ENCODE measurements at regions not wholly inside any gene's neighbourhood (a gene's known extent, or its start where the extent isn't known, plus 50 kb on each side); places are given as distances from the start of the nearest gene placed in this dataset.

DNA sequence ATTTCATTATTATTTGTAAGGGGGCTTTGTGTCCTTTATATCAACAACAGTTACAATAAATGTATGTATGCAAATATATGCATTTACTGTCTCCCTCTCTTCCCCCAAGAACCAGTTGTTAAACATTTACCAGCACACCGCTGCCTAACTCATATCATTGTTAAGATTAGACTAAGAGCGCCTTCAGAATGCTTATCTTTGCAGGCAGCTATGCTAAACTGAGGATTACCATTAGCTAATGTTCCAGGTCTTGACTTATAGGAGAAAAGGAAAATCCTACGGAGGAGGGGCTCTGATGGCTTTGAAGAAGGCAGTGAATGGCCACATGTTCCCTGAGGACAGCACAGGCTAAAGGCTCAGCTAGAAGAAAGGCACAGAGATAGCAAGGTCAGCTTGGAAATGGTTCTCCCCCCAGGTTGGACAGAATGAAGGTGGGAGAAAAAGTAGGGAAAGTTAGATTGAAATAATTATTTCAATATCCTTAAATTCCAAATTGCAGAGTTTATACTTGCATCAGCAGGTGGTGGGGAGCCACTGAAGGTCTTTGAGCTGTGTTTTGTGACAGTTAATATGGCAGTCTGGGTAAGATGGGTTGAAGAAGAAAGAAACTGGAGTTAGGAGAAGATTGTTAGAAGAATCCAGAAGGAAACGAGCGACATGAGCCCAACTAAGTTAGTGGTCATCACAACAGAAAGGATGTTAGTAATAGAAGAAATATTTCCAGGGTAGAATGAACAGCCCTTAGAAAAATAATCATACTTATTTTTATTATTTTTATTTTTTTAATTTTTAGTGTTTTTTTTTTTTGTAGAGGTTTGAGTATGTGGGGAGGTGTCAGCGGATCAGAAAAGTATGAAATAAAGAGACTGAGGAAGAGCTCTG, 87.0 kb upstream of the MAF start:
- DNase-seq = no peak

DNA sequence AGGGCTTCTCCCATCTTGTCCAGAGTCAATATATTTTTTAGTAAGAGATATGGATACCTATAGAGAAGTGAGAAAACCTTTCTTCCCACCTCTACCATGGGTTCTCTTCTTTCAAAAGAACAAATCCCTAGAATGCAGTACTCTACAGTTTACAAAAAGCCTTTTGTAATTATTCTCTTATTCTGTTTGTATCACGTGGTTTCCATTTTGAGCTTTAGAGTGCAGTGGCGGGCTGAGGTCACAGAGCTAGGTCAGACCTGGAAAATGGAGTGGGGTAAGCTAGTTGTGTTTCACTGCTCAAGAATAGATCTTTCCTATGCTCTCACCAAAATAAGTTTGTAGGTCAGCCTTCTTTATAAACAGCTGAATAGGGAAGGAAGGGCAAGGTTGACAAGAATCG, 85.3 kb upstream of the MAF start:
- DNase-seq = no peak

DNA sequence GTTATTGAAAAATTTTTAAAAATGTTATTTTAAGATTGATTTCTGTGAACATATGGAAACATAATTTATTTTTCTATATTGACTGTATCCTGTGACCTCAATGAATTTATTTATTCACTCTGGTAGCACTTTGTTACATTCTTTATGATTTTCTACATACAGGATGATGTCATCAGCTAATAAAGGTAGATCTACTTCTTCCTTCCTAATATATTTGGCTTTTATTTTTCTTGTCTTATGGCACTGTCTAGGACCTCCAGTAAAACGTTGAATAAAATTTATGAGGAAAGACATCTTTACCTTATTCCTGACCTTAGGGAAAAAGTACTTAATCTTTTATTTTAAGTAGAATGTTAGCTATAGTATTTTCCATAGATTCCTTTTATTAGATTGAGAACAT, 78.8 kb upstream of the MAF start:
- no peak for DNase-seq

DNA sequence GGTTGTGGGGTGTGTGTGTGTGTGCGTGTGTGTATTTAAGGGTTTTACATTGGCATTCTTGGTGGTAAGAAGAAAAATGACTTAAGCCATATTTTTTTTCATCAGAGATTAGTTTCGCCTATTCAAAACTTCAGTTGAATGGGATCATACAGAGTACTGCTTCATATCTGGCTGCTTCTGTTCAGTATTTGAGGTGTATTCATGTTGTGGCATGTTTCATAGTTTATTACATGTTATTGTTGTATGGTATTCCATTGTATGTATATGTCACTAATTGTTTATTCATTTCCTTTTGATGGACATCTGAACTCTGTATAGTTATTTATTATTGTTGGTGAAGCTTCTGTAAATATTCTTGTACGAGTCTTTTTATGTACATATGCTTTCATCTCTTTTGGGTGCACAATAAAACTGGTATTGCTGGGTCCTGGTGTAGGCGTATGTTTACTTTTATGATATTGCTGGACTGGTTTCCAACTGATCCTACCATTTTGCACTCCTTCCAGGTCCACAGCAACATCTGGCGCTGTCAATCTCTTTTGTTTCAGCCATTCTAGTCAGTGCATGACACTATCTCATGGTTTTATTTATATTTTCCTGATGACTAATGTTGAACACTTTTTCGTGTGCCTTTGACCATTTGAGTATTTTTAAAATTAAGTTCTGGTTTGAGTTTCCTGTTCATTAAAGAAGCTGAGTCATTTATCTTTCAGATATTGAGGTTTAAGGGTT, 77.4 kb upstream of the MAF start:
- no peak for DNase-seq

DNA sequence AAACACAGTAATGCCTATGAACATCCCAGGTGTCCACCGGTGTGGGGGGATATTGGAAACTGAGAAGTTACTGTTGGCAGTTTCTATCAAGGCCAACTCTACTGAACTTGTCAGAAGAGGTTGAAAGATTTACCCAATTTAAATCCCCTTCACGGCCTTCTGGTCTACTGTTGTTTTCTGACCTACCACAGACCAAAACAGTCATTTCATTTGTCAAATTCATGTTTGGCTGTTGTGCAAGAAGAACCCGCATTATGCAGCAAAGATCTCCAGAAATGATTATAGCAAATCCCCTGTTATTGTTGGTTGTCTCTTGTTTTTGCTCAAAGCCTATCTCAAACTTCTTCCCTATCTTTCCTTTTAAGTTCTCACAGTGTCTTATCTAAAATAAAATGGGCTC, 73.1 kb upstream of the MAF start:
- no peak for DNase-seq

DNA sequence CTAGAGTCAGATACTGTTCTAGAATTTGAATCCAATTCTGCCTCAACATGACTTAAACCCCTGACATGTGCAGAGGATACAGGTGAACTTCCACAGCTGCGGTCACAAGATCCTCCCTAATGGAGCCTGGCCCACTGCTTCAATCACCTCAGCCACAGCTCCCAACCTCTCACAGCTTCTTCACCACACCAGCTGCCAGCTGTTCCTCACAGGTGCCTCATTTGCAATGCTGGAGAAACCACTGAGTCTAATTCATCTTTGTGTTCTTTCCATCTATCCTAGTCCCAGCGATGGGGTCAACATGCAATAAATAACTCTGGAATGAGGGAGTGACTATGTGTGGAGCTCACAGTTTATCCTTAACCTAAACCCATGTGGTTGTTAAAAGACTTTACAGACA, 72.0 kb upstream of the MAF start:
- DNase-seq = no peak

DNA sequence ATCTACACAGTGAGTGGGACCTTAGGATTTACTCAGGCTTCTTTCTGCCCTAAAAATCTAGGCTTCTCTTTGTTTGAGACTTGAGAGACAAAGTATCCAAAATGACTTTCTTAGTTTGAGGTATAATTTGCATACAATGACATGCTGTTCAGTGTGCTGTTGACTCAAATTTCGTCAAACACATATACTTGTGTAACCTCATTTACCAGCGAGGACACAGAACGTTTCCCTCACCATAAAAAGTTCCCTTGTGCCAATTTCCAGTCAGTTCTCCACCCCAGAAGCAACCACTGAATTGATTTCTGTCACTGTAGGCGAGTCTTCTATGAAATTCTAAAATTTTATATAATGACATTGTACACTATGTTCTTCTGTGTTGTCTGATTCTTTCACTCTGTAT, 68.0 kb upstream of the MAF start:
- no peak for DNase-seq

DNA sequence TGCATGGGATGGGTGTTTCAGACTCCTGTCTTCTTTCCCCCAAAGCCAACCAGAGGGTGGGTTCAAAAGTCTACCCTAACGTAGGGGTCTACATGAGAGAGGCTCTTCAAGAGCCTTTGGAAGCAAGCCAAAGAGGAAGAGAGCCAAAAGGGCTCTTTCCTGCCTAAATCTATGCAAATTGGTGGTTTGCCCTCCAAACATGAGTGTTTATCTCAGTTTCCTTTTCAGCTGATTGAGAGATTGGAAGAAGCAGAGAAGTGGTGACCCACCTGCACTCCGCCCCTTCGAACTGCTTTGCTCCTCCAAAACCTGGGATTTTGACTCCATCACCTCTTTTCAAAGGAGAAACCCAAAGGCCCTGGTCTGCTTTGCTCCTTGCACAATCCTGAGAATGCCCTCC, 65.4 kb upstream of the MAF start:
- DNase-seq = no peak

DNA sequence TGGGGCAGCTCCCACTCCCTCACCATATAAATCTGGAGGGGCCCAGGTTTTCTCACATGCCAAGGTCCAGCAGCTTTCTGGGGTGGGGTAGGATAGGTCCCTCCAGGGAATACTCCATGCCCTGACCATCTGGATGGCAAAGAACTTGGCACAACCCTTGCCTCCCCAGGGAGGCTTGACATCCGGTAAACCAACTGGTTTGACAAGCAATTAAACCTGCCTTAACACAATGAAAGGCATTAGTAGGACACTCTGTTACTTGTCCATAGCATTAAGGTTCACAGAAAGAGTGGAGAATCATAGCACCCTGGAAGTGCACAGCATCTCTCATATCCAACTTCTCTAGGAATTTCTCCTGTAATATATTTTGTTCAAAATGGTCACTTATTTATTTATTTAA, 63.9 kb upstream of the MAF start:
- no peak for DNase-seq

DNA sequence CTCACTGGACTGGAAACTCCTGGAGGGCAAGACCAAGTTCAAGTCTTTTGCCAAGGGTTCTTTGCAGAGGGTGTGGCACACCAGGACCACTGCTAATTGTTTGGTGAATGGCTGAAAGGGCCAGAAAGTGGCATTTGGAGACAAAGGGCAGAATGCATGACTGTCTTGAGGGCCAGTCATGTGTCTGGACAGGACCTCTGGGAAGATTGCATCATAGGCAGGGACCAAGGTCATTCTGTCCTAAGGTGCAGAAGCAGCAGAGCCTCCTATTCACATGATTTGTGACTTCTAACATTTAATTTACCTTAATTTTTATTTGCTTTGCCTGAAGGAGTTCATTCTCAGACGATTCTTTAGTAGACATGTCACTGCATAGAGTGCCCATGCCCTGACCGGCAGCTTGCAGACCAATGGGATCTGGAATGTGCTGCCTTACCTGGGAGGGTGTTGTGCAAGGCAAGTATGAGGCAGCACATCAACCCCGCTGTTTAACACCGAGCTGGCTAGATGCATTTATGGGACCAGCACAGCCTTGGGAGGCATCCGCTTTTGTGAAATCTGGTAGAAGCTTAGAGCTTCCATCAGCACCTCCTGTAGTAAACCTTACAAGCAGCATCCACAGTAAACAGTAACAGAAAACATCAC, 62.3 kb upstream of the MAF start:
- no peak for DNase-seq

DNA sequence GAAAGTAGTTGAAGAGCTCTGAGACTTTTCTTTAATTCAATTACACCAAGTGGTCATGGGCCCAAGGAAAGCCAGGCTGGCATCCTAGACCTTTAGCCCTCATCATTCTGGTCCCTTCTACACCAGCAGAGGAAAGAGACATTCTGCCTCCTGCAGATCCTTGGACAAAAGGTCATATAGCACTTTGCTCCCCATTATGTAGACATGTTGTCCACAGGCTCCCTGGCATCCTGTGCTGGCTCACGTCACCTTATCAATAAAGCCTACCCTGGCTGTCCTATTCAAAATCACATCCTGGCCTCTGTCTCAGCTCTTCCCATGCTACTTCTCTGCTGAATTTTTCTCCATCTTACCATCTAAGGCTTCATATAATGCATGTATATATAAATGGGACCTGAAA, 61.6 kb upstream of the MAF start:
- no peak for DNase-seq

DNA sequence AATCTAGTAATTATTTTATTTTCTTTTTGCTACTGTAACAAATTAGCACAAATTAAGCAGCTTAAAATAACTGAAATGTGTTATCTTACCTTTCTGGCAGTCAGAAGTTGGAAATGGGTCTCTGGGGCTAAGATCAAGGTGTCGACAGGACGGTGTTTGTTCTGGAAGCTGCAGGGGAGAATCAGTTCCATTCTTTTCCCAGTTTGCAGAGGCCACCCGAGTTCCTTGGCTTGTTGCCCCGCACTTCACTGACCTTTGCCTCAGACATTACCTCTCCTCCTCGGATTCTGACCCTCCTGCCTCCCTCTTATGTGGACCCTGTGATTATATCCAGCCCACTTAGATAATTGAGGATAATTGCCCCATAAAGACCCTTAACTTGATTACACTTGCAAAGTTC, 61.0 kb upstream of the MAF start:
- DNase-seq = no peak

DNA sequence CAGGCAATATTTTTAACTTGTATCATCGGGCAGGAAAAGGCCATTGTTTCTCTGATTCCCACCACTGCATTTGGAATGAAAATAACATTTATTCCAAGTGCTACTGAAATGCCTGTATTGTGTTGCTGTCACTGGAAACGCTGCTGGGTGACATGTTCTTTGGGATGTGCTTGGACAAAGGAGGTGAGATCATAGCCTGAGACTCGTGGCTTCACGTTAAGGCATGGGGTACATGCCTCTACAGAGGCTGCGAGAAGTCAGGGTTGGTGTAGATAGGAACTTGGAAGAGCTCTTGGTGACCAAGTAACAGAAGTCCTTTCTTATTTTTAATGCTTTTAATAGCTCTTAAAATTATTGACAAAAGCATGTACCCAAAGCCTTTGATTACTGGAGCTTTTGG, 58.8 kb upstream of the MAF start:
- DNase-seq = no peak

DNA sequence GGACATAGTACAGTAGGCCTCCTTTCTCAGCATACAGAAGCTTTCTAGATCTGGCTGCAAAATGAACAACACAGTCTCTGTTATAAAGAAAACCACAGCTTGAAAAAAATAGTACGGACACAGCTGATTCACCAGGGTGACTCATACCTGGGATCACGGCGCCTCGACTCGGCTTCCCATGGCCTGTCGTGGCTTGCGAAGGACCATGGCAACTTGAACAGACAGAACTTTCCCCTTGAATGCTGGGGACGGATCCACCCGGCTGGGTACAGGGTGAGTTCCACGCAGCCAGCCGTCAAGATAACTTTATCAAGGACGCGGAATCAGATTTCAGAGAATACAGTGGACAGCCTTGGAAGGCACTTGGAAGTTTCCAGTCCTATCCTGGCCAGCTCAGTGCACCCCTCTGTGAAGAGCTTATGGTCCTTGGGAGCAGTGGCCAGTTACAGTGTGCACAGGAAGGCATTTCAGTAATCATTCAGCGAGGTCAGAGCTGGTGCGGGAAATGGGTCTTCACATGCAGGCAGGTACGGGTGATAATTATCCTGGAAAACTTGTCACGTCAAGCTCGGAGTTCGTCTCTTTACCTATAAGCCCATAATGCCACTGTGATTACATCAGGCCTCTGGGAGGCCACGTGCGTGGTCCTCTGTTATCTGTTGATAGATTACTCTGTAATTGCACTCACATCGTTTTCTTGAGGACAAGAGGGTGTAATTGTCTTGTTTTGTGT, 57.9 kb upstream of the MAF start:
- no peak for DNase-seq

DNA sequence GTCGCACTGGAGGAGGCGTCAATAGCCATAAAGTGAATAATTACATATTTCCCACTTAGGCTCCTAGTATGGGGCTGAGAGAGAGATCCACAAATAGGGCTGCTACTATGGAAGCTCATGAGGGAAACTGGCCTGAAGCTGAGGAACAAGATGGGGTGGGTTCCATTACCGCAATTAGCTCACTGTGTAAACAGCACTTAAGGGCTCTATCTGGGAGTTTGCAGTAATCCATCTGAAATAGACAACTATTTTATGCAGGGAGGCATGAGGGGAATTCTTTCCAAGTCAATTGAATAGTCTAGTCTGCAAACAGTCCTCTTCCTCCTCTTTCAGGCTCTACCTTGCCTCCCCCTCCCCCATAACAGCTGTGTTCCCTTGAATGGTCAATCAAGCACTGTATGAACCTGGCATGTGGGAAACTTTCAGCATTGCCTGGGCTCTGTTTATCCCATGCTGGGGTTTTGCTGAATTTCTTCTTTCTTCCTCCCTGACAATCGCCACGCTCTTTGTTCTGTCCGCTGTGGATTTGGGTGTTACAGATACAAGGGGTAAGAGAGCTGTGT, 56.1 kb upstream of the MAF start:
- no peak for DNase-seq

DNA sequence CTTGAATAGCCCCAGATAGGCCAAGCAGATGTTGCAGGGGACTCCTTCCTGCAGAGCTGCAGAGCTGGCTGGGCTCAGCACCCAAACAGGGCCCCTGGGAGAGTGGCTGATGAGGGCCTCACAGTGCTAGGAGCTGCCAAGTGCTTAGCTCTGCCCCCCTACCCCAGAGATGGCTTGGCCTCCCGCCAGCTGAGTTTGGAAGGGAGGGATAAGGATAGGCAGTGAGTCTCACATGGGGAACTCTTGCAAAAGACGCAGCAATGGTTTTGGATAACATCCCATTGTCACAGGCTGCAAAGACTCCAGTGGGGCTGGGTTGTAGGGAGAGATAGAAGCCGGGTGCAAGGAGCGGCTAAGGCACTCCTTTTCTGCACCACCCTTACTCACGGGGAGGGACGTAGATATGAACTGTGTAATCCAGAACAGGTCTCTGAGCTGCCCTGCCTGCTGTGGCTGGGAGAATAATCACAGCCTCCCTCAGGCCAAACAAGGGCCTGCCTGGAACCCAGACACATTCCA, 52.9 kb upstream of the MAF start:
- no peak for DNase-seq

DNA sequence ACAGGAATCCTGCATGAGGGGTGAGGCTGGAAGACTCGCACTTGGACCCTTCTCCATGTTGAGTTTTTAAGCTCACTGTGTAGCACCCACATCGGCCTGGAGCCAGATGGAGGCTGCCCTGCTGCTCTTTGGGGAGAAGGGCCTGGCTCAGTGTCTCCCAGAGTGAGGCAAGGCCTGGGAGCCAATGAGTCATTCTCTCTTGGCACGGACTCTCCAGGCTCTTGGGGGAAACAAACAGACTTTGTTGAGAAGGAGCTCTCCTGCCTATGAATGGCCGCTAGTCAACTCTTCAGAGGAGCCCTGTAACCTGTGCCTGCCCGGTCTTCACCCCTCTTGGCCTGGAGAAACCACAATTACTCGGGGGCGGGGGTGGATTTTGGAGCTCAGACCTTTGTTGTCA, 50.8 kb upstream of the MAF start:
- DNase-seq = no peak
